ENCODE measurements at regions not wholly inside any gene's neighbourhood (a gene's known extent, or its start where the extent isn't known, plus 50 kb on each side); places are given as distances from the start of the nearest gene placed in this dataset.
"Not testable (repeated sequence)": the region's sequence is repeated elsewhere in the genome, so short reads cannot be mapped to it uniquely, and the experiment has no call there.

- Mint-ChIP-seq H3K4me1 (ENCODE audit: low read depth) (peaks cover 36% of the 10 kb centered on the region), H3K27me3 (ENCODE audit: low read depth) (peaks cover 3% of the 10 kb centered on the region), H3K27ac (no peak overlapping the region)
Observed at GRCh38 chr13:23965346-23965745, 68.0 kb upstream of the C1QTNF9B start.

GRCh38 chr13:23966221-23966690 is 69.0 kb upstream of the C1QTNF9B start:
- no peaks in the 10 kb centered on the region for H3K36me3 Mint-ChIP-seq (ENCODE audit: low read depth)
- DNase-seq (ENCODE audit: low spot score) = no peak
- peak overlapping the region; percentile 79 for H3K4me3 Mint-ChIP-seq
- no peaks in the 10 kb centered on the region for H3K9me3 Mint-ChIP-seq
- peaks cover 3% of the 10 kb centered on the region for H3K27me3 Mint-ChIP-seq (ENCODE audit: low read depth)
- H3K4me1 Mint-ChIP-seq (ENCODE audit: low read depth) = peaks cover 31% of the 10 kb centered on the region
- peak overlapping the region; percentile 89 for H3K27ac Mint-ChIP-seq

More at GRCh38 chr13:23965346-23965745, 68.0 kb upstream of the C1QTNF9B start:
- Mint-ChIP-seq H3K36me3 (ENCODE audit: low read depth) (no peaks in the 10 kb centered on the region), H3K4me3 (no peak overlapping the region), H3K9me3 (no peaks in the 10 kb centered on the region)
- DNase-seq (ENCODE audit: low spot score) = no peak

- H3K27me3 Mint-ChIP-seq (ENCODE audit: low read depth) = peaks cover 3% of the 10 kb centered on the region
- DNase-seq (ENCODE audit: low spot score) = peak; percentile 35
- H3K4me1 Mint-ChIP-seq (ENCODE audit: low read depth) = peaks cover 31% of the 10 kb centered on the region
- peak overlapping the region; percentile 89 for H3K27ac Mint-ChIP-seq
- peak overlapping the region; percentile 79 for H3K4me3 Mint-ChIP-seq
- H3K36me3 Mint-ChIP-seq (ENCODE audit: low read depth) = no peaks in the 10 kb centered on the region
- H3K9me3 Mint-ChIP-seq = no peaks in the 10 kb centered on the region
Observed at GRCh38 chr13:23966691-23967615, 69.7 kb upstream of the C1QTNF9B start.

GRCh38 chr13:23967792-23968191 is 70.5 kb upstream of the C1QTNF9B start:
- H3K27me3 Mint-ChIP-seq (ENCODE audit: low read depth); DNase-seq (ENCODE audit: low spot score); H3K9me3 Mint-ChIP-seq; H3K36me3 Mint-ChIP-seq (ENCODE audit: low read depth): not testable (repeated sequence)
- peak overlapping the region; percentile 86 for H3K27ac Mint-ChIP-seq
- peak overlapping the region; percentile 59 for H3K4me3 Mint-ChIP-seq
- H3K4me1 Mint-ChIP-seq (ENCODE audit: low read depth) = peaks cover 31% of the 10 kb centered on the region

- Mint-ChIP-seq H3K4me1 (ENCODE audit: low read depth) (peaks cover 25% of the 10 kb centered on the region), H3K27ac (no peak overlapping the region), H3K36me3 (ENCODE audit: low read depth) (no peaks in the 10 kb centered on the region), H3K9me3 (no peaks in the 10 kb centered on the region), H3K4me3 (no peak overlapping the region), H3K27me3 (ENCODE audit: low read depth) (peaks cover 3% of the 10 kb centered on the region)
- DNase-seq (ENCODE audit: low spot score) = no peak
Observed at GRCh38 chr13:23969647-23970046, 72.3 kb upstream of the C1QTNF9B start.

- H3K4me1 Mint-ChIP-seq (ENCODE audit: low read depth) = peaks cover 8% of the 10 kb centered on the region
- no peaks in the 10 kb centered on the region for H3K36me3 Mint-ChIP-seq (ENCODE audit: low read depth)
- peak overlapping the region; percentile 13 for H3K27ac Mint-ChIP-seq
- peak; percentile 36 for DNase-seq (ENCODE audit: low spot score)
- H3K4me3 Mint-ChIP-seq = peak overlapping the region; percentile 81
- peaks cover 53% of the 10 kb centered on the region for H3K27me3 Mint-ChIP-seq (ENCODE audit: low read depth)
- no peaks in the 10 kb centered on the region for H3K9me3 Mint-ChIP-seq
Observed at GRCh38 chr13:23979361-23980159, 82.3 kb upstream of the C1QTNF9B start.

- Mint-ChIP-seq H3K4me3 (peak overlapping the region; percentile 81), H3K27ac (peak overlapping the region; percentile 13), H3K9me3 (no peaks in the 10 kb centered on the region), H3K36me3 (ENCODE audit: low read depth) (no peaks in the 10 kb centered on the region), H3K27me3 (ENCODE audit: low read depth) (peaks cover 54% of the 10 kb centered on the region), H3K4me1 (ENCODE audit: low read depth) (peaks cover 8% of the 10 kb centered on the region)
- peak; percentile 85 for DNase-seq (ENCODE audit: low spot score)
Observed at GRCh38 chr13:23980160-23980551, 82.9 kb upstream of the C1QTNF9B start.

- no peaks in the 10 kb centered on the region for H3K36me3 Mint-ChIP-seq (ENCODE audit: low read depth)
- no peak overlapping the region for H3K27ac Mint-ChIP-seq
- H3K4me1 Mint-ChIP-seq (ENCODE audit: low read depth) = peaks cover 8% of the 10 kb centered on the region
- DNase-seq (ENCODE audit: low spot score) = no peak
- H3K9me3 Mint-ChIP-seq = no peaks in the 10 kb centered on the region
- H3K27me3 Mint-ChIP-seq (ENCODE audit: low read depth) = peaks cover 50% of the 10 kb centered on the region
- no peak overlapping the region for H3K4me3 Mint-ChIP-seq
Observed at GRCh38 chr13:23983671-23984070, 86.4 kb upstream of the C1QTNF9B start.

- Mint-ChIP-seq H3K9me3 (no peaks in the 10 kb centered on the region), H3K27ac (no peak overlapping the region), H3K4me1 (ENCODE audit: low read depth) (peaks cover 6% of the 10 kb centered on the region), H3K27me3 (ENCODE audit: low read depth) (peaks cover 47% of the 10 kb centered on the region), H3K36me3 (ENCODE audit: low read depth) (no peaks in the 10 kb centered on the region), H3K4me3 (no peak overlapping the region)
- DNase-seq (ENCODE audit: low spot score) = no peak
Observed at GRCh38 chr13:23984546-23984945, 87.2 kb upstream of the C1QTNF9B start.

GRCh38 chr13:23985060-23985459 is 87.8 kb upstream of the C1QTNF9B start:
- Mint-ChIP-seq H3K27me3 (ENCODE audit: low read depth) (peaks cover 47% of the 10 kb centered on the region), H3K36me3 (ENCODE audit: low read depth) (no peaks in the 10 kb centered on the region), H3K4me3 (no peak overlapping the region), H3K27ac (no peak overlapping the region), H3K4me1 (ENCODE audit: low read depth) (peaks cover 2% of the 10 kb centered on the region), H3K9me3 (no peaks in the 10 kb centered on the region)
- DNase-seq (ENCODE audit: low spot score) = no peak

- H3K4me3 Mint-ChIP-seq = no peak overlapping the region
Observed at GRCh38 chr13:23985839-23986238, 88.5 kb upstream of the C1QTNF9B start.

GRCh38 chr13:23986619-23987018 is 89.3 kb upstream of the C1QTNF9B start:
- Mint-ChIP-seq H3K27ac (no peak overlapping the region), H3K9me3 (no peaks in the 10 kb centered on the region), H3K27me3 (ENCODE audit: low read depth) (peaks cover 47% of the 10 kb centered on the region), H3K4me1 (ENCODE audit: low read depth) (peaks cover 2% of the 10 kb centered on the region), H3K36me3 (ENCODE audit: low read depth) (no peaks in the 10 kb centered on the region), H3K4me3 (no peak overlapping the region)
- no peak for DNase-seq (ENCODE audit: low spot score)

More at GRCh38 chr13:23985839-23986238, 88.5 kb upstream of the C1QTNF9B start:
- H3K4me1 Mint-ChIP-seq (ENCODE audit: low read depth) = peaks cover 2% of the 10 kb centered on the region
- H3K27me3 Mint-ChIP-seq (ENCODE audit: low read depth) = peaks cover 50% of the 10 kb centered on the region
- H3K36me3 Mint-ChIP-seq (ENCODE audit: low read depth) = no peaks in the 10 kb centered on the region
- no peak for DNase-seq (ENCODE audit: low spot score)
- no peak overlapping the region for H3K27ac Mint-ChIP-seq
- H3K9me3 Mint-ChIP-seq = no peaks in the 10 kb centered on the region

GRCh38 chr13:23987331-23987894 is 90.1 kb upstream of the C1QTNF9B start:
- Mint-ChIP-seq H3K27ac (no peak overlapping the region), H3K9me3 (no peaks in the 10 kb centered on the region), H3K27me3 (ENCODE audit: low read depth) (peaks cover 44% of the 10 kb centered on the region), H3K4me3 (no peak overlapping the region), H3K4me1 (ENCODE audit: low read depth) (peaks cover 2% of the 10 kb centered on the region), H3K36me3 (ENCODE audit: low read depth) (no peaks in the 10 kb centered on the region)
- no peak for DNase-seq (ENCODE audit: low spot score)
